GM11168 (cell line): ENCODE measurements at regions not wholly inside any gene's neighbourhood (a gene's known extent, or its start where the extent isn't known, plus 50 kb on each side); places are given as distances from the start of the nearest gene placed in this dataset.

Source experiments
- in situ Hi-C: fragments of 300-500 bp; cut with MboI; formaldehyde crosslinking; loops from one replicate; pipeline ENCODE4 v1.12.0; 2022; ENCODE audit warnings: low sequenced_read_pairs; ENCODE audit not compliant: unreplicated experiment

DNA sequence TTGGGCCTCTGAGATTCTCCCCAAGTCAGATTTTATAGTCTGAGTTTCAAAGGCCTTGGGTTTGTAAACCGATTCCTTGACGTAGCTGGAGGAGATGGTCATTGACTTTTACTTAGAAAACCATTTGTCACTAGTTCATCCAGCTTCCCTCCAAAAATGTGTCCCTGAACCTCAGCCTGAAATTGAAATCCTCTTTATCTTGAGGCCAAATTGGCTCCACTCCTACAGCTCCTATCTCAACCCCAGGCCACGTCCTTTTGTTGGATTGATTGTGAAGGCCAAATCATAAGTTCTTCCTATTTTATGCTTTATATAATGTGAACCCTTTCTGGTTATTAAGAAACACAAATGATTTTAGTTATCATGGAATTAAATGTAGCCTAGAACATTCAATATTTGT is 193.9 kb upstream of the SUCLG2 start:
- in situ Hi-C loops, result no loop called here

DNA sequence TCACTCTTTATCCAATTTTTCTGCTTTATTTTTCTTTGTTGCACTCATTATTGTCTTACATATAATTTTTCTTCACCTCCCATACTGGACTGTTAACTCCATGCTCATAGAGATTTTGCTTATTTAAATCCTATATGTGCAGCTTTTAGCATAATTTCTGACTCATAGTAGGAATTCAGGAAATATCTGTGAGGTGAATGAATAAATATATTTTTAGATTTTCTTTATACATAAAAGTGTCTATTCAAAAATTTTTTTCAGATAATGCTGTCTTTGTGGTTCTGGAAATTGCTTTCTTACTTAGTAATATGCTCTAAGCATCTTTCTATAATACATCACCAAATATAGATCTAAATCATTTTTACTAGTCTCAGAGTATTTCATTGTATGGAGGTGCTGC is 191.8 kb upstream of the SUCLG2 start:
- in situ Hi-C loops, result no loop called here

DNA sequence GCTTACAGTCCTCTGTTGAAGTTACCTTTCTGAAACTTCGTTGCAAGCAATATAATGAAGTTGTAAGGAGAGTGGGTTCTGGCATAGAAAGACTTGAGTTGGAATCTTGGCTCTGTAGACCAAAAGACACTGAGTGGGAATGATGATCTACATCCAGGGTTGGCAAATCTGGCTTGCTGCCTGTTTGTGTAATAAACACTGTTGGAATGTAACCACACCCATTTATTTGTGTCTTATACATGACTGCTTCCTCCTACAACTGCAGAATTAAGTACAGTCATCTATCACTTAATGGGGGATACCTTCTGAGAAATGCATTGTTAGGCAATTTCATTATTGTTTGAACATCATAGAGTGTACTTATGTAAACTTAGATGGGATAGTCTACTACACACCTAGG is 178.4 kb upstream of the SUCLG2 start:
- in situ Hi-C loops, result no loop called here

DNA sequence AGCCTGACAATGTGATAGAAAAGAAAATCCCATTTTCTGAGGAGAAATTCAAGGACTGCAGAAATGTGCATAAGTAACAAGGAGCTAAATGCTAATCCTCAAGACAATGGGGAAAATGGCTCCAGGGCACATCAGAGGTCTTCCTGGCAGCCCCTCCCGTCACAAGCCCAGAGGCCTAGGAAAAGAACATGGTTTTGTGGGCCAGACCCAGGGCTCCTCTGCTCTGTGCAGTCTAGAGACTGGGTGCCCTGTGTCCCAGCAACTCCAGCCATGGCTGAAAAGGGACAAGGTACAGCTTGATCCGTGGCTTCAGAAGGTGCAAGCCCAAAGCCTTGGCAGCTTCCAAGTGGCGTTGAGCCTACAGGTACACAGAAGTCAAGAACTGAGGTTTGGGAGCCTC is 176.8 kb upstream of the SUCLG2 start:
- in situ Hi-C loops, result no loop called here

DNA sequence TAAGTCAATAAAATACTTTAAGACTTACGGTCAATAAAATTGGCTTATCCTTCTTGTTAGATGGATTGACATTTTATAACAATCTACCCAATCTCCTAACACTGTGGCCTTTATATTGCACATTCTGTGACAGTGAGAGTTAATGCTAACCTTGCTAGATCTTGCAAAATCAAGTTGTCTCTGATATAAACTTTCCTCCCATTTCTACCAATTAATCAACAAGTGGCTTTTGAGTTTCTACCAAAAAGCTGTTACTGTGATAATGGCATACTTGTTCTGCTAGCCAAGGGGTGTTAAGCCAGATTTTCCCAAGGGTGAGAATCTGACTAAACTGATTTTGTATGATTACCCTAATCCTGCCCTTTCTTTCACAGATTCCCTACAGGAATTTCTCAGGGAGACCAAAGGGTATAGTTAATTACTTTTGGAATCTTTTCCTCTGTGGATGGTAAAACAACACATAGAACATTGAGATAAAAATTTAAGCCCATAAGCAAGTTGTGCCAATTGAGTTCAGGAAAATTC is 174.1 kb upstream of the SUCLG2 start:
- in situ Hi-C loops, result no loop called here

DNA sequence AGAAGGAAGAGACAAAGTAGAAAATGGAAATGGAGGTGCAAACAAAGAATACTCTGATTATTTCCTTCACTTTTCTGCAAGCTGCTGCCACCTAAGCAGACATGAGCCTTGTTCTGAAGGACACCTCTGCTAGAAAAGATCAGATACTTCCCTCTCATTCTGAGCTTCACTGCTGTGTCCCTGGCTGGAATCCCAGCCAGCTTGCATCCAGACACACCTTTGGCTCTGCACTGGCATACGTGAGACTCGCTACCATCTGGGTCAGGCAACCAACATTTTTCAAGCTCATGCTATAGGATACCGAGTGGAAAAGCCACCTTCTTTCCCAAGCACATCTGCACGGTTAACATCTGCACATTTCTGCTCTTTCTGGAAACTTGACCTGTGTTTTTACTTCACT is 166.7 kb upstream of the SUCLG2 start:
- in situ Hi-C loops, result no loop called here

DNA sequence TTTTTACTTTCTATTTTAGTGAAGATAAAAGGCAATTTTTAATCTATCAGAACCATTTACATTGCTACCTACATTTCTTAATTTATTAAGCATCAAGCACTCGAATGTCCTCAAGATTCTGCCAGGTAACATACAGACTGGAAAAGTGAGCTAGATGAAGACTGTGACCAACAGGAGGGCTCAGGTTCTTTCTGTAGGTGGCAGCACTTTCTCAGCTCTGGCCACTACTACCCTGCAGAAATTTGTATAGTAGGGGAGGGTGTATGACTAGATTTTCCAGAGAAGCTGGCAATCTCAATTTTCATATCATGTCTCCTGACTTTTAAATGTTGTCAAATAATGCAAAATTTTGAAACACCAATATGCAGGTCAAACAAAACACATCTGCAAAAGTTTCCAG is 165.0 kb upstream of the SUCLG2 start:
- in situ Hi-C loops, result no loop called here

DNA sequence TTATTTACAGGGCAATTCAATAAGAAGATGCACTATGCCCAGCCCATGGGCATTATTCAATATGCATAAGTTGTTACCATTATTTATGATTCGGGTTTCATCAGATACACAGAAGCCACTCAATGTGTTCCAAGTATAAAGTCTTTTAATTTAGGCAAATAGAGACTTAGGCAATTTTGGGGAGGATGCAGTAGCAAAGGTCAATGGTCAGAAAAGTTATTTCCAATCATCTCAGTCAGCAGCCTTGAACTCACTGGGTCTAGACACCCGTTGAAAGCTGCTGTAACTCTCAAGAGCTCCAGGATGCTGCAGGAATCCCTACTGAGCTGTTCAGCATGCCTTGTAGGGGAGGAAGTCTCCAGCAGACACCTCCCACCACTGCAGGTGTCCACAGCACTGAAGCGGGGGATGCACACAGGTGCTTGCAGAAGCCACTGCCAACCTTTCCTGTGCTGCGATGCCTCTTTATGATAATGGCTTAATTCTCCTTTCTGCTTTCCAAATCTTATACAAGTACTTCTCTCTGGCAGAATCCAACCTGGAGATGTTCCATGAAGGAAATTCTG is 155.0 kb upstream of the SUCLG2 start:
- in situ Hi-C loops, result no loop called here

DNA sequence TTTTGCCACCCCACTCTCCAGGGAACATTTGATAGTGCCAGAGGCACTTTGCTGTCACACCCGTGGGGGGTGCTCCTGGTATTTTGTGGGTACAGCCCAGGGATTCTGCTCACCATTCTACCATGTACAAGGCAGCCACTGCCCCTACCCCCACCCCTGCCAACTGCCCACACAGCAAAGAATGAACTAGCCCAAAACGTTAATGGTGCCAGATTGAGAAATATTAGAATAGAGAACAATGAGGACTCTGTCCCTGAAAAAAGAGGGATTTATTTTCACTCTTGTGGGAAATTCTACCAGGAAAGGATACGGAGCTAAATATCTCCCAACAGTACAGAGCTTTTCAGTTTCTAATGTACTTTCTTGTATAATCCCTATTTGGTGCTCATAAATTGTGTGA is 154.5 kb upstream of the SUCLG2 start:
- in situ Hi-C loops, result no loop called here

DNA sequence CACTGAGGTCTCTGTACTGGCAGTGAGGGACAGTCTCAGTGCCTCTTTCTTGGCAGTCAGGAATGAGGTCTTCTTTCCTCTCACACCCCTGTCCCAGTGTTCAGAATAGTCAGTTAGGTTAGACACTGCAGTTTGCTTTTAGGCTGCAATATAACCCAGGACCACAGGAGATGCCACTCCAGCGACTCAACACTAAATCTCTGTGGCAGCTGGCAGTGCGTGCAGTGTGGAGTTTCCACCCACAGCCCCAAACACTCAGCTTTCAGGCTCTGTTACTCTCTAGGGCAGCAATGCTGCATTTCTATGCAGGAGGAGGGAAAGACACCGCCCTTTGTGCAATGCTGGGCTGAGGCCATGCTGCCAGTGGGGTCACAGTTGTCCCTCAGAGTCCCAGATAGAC is 150.2 kb upstream of the SUCLG2 start:
- in situ Hi-C loops, result no loop called here

DNA sequence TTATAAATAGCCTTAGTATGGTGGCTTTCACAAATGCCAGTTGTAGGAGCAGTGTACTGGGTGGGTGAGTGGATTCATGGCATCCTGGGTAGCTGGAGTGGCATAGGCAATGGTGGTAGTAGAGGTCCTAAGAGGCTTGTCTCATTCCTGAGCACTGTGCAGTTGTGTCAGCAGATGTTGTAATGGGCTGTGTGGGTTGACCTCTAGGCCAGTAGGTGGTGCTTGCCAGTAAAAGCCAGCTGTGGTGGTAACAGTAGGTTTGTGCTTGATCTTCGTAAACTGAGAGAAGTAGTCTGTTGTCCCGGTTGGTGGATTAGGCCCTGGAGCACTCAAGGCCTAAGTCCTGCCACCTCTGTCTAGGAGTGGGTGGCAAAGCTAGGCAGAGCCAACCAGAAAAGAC is 149.7 kb upstream of the SUCLG2 start:
- in situ Hi-C loops, result no loop called here

DNA sequence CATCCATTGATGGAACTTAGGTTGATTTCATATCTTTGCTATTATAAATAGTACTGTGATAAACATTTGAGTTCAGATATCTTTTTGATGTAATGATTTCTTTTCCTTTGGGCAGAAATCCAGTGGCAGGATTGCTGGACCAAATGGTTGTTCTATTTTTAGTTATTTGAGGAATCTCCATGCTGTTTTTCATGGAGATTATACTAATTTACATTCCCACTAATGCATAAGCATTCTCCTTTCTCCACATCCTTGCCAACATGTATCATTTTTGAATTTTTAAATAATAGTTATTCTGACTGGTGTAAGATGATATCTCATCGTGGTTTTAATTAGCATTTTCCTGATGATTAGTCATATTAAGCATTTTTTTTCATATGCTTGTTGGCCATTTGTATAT is 144.0 kb upstream of the SUCLG2 start:
- in situ Hi-C loops, result loop anchor here (25.0 kb wide), 1 partner anchor 686 kb away; no protein-coding TSS in a partner anchor

DNA sequence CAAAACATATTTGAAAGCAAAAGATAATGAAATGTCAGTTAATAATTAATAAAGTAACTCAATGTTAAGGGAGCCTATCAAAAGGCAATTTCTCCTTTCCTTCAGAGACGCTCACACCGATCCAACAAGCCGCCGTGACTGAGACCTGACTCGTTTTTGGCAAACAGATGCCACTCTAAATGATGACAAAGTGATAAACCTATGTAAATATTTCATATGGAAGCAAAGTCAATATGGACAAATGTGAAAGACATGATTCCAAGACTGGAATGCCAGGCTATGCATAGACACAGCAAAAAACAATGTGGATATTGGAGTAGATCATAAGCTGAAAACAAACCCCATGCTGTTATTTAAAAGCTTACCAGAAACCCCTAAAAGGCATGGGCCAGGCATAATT is 137.2 kb upstream of the SUCLG2 start:
- in situ Hi-C loops, result loop anchor here (25.0 kb wide), 1 partner anchor 679 kb away; no protein-coding TSS in a partner anchor

DNA sequence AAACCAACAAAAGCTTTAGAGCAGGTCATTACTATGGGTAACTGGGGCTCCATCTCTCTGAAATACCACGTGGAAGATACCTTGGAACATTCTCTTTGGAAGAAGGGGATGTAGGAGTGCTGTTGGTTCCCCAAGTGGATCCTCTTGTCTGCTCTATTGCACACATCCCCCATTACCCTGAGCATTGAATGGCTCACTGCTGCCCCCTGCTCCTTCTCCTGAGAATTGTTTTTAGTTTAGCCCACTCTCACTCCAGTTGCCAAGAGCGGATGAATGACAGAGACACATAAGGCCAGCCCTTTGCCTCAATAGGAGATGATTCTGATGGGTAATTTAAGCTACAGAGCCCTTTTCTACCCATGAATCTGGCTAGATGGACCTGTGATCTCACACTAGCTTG is 135.6 kb upstream of the SUCLG2 start:
- in situ Hi-C loops, result loop anchor here (25.0 kb wide), 1 partner anchor 678 kb away; no protein-coding TSS in a partner anchor

DNA sequence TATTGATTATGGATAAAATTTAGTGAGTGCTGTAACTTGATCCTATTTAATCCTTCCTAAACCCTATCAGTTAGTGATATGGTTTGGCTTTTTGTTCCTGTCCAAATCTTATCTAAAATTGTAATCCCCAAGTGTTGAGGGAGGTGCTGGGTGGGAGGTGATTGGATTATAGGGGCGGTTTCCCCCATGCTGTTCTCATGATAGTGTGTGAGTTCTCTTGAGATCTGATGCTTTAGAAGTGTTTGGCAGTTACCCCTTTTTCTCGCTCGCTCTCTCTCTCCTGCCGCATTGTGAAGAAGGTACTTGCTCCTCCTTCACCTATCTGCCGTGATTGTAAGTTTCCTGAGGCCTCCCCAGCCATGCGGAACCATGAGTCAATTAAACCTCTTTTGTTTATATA is 134.0 kb upstream of the SUCLG2 start:
- in situ Hi-C loops, result loop anchor here (5.0 to 25.0 kb wide), 2 partner anchors 401 to 676 kb away; no protein-coding TSS in a partner anchor

DNA sequence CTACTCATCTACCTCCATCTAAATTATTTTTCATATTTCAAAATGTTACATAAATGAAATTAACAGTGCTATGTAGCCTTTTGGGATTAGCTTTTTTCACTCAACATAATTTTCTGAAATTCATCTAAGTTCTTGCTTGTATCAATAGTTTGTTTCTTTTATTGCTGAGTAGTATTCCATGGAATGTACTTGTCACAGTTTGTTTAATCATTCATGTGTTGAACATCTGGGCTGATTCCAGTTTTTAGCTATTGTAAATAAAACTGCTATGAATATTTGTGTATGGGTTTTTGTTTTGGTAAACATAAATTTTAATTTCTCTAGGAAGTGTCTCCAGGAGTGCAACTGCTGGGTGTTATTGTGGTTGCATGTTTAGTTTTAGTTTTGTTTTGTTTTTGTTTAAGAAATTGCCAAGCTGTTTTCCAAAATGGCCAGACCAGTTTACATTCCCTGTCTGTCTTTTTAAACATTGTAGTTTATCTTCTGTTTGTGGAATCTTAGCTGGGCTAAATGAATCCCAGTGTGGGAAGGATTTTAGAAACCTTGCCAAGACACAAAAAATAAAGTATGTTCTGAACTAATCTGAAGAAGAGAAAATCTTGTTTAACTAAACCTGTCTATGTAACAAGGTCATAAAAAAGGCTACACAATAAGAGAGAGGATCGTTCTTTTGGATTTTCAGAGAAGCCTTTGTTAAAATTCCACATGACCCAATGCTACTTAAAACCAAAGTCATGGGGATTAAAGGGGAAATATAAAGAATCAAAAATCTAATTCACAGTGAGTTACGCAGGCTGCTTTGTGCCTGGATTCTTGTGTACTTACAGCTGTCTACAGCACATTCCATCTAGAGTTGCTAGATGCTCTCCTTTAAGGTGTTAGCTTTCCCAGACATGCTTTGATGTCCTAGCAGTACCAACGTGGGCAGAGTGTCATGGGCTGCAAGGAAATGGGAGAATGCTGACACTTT is 129.2 kb upstream of the SUCLG2 start:
- in situ Hi-C loops, result loop anchor here (25.0 kb wide), 1 partner anchor 671 kb away; no protein-coding TSS in a partner anchor

DNA sequence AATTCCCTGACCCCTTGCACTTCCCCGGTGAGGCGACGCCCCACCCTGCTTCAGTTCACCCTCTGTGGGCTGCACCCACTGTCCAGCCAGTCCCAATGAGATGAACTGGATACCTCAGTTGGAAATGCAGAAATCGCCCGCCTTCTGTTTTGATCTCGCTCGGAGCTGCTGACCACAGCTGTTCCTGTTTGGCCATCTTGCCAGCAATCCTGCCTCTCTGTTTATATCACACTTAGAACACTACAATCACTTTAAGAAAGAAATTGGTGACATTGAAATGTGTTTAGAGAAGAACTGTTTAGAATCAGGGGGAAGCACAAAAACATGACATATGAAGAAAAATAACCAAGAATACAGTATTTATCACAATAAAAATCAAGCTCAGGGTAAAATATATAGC is 127.5 kb upstream of the SUCLG2 start:
- in situ Hi-C loops, result loop anchor here (25.0 kb wide), 1 partner anchor 670 kb away; no protein-coding TSS in a partner anchor

DNA sequence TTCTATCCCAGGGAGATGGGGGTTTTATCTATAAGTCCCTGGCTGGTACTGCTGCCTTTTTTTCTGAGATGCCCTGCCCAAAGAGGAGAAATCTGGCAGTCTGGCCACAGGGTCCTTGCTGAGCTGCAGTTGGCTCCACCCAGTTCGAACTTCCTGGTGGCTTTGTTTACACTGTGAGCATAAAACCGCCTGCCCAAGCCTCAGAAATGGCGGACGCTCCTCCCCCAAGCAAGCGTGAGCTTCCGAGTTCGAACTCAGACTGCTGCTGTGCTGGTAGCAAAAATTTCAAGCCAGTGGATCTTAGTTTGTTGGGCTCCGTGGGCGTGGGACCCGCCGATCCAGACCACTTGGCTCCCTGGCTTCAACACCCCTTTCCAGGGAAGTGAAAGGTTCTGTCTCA is 126.8 kb upstream of the SUCLG2 start:
- in situ Hi-C loops, result loop anchor here (25.0 kb wide), 1 partner anchor 669 kb away; no protein-coding TSS in a partner anchor

DNA sequence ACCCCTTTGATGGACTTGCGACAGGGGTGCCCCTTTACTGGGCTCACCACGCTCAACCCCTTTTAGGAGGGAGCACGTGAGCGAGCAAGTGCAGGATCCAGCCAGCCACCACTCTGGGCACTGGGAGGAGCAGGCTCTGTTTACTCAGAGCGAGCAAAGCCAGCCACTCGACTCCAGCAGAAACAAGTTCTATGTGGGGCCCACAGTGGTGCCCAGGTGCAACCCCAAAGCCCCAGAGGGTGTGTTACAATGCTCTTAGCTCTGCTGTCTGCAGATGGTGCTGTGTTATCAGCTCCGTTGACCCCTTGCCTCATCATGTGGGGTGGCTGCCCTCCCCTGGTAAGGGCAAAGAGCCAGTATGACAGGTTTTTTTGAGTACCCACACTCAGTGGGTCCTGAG is 120.3 kb upstream of the SUCLG2 start:
- in situ Hi-C loops, result loop anchor here (25.0 kb wide), 1 partner anchor 662 kb away; no protein-coding TSS in a partner anchor

DNA sequence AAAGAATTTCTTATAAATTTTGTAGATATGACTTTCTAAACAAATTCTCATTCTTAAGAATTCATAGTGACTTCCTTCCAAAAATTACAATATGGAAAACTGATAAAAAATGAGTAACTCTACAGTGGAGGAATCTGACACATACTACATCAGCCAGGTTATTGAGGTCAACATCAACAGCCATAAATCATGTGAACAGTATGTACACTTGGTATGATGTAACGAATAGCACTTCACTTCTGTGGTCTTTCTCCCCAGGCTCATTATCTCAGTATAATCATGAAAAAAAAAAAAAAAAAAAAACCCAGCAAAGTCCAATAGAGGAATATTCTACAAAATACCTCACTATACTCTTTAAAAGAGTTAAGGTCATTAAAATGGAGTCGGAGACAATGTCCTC is 111.2 kb upstream of the SUCLG2 start:
- in situ Hi-C loops, result no loop called here

DNA sequence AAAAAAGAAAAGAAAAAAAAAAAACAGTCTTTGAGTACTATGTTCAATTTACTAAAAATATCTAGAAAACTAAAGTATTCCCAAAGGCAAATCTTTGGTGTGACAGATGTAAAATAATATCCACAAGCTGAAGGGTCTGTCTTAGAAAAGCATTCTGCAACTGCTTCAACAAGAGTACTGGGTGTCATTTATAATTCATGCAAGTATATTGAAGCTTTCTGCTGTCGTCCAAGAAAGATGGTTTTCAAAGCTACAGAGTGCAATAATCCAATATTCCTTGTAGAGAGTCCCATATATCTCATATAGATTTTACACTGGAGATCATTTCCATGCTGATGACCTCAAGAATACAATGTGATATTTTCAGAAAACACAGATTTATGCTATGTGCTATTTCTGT is 90.9 kb upstream of the SUCLG2 start:
- in situ Hi-C loops, result no loop called here
